NCI-H524 (cell line): ENCODE measurements at regions not wholly inside any gene's neighbourhood (a gene's known extent, or its start where the extent isn't known, plus 50 kb on each side); places are given as distances from the start of the nearest gene placed in this dataset.
A peak's percentile ranks its signal among the peaks of the same experiment; 100 is the strongest.

Experiments
- DNase-seq, 2 experiments: peaks; one replicate each; lab custom pipeline; 2025; lab: John Stamatoyannopoulos, UW

DNA sequence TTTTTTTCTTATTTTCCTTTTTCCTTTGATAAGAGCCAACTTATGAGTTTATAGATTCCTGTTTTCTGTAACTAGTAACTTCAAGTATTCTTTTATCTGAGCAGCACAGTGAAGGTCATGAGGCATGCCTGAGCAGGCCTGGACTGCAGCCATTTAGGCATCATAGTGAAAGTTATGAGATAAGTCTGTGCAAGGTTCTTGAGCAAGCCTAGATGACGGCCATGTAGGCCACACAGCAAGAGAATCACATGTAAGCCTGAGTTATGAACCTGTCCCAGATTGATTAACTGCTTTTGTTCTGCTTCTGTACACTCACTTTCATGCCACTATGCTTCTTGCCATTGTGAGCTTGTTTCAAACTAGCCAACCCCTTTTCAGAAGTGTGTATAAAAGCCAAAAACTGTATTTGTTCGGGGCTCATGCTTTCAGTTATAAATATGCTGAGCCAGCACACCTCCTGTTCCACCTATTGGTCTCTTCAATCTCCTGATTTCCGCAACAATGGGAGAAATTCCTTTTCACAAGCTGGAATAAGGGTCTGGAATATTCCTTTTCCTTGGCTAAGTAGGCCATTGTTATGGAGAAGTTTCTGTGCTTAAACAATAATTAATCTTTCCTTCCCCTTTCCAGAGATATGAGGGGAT lies 745.7 kb downstream of the FAM181B start:
- no peak for DNase-seq

DNA sequence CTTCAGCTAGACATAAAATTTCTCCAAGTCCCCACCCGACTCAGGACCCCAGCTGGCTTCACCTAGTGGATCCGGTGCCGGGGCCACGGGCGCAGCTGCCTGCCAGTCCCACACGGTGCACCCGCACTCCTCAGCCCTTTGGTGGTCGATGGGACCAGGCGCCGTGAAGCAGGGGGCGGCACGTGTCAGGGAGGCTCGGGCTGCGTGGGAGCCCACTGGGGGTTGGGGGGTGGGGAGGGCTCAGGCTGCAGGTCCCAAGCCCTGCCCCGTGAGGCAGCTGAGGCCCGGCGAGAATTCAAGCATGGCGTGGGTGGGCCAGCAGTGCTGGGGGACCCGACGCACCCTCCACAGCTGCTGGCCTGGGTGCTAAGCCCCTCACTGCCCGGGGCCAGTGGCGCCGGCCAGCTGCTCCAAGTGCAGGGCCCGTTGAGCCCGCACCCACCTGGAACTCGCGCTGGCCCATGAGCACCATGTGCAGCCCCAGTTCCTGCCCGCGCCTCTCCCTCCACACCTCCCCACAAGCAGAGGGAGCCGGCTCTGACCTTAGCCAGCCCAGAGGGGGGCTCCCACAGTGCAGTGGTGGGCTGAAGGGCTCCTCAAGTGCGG lies 747.0 kb downstream of the FAM181B start:
- DNase-seq: no peak

DNA sequence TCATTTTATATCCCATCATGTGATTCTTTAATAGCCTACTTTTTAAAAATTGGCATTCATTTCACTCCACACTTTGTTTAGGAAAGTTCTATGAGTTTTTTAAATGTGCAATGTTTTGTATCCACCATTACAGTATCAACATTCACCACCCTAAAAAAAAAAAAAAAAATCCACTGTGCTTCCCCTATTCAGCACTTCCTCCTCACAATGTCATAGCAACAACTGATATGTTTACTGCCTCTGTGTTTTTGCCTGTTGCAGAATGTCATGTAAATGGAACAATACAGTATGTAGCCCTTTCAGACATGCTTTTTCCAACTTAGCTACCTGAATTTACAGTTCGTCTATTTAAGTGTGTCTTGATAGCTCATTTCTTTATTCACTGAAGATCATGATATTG lies 754.2 kb downstream of the FAM181B start:
- no peak for DNase-seq

DNA sequence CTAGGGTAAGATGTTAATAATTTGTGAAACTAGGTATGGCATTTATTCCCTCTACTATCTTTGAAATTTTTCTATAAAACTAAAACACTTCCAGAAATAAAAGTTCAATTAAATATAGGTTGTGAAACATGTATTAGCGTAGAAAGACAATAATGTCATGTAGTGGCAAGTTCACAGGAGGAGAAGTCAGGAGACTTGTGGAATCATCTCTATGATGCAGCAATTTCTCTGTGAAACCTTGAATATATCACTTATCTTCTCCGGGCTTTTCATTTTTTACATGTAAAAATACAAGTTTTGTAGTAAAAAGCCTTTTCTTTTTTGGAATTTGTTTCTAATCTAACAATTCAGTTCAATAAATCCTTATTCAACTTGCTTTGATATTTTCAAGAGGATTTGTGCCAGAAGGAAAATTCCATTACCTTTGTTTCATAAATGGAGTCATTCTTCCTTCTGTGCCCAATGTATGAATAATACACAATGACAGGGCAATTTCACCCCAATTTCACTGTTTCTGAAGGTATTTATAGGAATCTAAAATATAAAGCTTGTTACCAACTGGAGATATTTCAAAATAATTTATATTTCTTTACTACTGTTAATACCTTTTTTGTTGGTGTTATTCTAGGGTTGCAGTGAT lies 758.3 kb downstream of the FAM181B start:
- DNase-seq: no peak

DNA sequence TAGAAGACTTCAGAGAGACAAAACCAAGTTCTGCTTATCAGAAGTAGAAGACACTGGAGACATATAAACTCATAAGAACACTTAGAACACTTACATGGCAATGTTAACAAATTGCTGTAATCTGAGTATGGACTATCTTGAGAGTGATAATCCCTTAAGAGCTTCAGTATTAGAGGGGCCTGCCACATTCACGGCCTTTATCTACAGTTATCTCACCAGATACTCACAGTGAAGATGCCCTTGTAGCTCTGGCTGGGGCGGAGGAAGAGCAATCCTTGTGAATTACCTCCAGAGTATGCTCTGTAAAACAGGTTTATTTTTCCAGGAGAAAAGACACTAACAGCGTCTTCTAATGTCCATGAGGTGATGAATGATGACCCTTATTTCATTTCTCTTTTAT lies 762.8 kb downstream of the FAM181B start:
- peak in 1 of 2 experiments; percentile 66 for DNase-seq

DNA sequence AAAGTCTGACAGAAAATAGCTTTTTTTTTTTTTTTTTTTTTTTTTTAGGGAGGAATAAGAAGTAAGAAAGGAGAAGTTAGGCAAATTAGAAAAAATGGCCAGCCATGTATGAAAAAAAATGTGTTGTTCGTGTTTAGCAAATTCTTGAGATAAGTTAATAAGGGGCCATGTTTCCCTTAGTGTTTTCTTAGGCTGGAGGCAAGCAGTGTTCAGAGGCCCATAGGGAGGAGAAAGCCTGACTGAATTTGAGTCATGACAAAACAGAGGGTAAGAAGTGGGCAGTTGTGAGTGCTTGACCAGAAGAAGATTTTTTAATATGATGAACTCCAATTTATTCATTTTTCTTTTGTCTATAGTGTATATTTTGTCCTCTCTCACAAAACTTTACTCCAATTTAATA lies 766.4 kb downstream of the FAM181B start:
- DNase-seq: no peak

DNA sequence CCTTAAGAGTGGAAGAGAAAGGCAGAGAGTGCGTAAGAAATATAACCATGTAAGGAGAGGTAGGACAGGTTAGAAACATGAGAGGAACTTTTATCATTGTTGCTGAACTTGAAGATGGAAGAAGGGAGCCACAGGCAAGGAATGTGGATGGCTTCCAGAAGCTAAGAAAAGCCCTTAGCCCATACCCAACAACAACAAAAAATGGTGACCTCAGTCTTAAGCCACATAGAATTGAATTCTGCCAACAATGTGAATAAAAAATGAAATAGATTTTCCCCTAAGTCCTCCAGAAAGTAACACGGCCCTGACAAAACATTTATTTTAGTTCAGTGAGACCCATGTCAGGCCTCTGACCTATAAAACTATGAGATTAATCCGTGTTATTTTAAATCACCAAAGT lies 767.3 kb downstream of the FAM181B start:
- no peak for DNase-seq

DNA sequence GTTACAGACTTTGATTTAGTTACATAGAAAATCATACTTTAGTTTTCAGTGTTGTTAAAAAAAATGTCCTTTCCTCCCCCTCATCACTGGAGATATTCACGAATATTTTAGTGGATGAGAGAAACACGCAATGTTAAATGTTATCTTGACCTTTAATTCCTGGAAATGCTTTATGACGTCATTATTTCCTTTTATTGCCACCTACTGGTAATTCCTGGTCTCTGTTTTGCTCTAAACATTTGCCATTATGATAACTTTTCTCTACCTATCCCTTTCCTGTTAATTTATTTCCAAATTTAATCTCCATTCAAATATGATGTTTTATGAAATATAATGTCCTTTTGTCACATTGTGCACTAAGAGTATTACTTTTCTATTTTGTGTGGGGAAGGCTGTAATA lies 770.6 kb downstream of the FAM181B start:
- DNase-seq: no peak

DNA sequence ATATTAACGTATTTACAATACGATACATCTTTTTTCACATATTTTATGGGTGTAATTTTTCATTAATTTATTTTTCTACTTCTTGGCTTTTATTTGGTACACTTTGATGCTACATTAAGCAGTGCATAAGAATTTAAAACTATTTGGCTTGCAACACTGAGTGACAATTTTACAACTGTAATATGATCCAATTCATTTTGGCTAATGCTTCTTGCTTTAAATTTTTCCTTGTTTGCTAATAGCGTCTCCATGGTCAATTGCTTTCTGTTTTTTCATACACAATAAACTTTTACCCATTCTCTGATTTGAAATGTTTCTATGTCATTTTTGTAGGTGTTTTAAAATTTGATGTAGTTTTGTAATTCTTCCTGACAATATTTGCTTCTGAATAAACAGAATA lies 773.2 kb downstream of the FAM181B start:
- DNase-seq: no peak

DNA sequence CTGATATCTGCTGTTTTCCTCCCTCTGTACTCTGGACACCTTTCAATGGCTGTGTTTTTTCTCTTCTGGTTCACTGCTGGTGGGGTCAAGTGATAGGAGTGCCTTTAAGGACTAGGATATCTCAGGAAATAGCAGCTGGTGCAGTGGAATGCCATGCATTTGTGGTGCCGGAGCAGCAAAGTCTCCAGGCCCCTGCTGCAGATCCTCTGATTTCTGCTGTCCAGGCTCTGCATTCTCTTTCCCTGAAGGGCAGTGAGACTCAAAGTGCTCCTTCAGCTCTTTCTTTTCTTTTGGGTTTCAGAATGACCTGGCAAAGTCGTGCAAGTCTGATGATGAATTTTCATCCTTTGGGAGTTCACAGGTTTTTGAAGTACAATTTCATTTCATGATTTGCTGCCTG lies 774.3 kb downstream of the FAM181B start:
- DNase-seq: no peak

DNA sequence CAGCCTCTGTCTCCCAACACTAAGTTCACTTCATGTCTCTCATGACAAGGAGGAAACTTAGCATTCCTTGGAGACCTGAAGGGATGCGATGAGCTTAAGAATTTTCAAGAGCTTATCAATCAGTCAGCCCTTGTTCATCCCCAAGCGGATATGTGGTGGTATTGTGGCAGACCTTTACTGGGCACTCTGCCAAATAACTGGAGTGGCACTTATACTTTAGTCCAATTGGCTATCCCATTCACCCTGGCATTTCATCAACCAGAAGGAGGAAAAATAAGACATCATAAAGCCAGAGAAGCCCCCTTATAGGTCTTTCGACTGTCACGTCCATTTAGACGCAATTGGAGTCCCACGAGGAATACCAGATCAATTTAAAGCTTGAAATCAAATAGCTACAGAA lies 779.4 kb downstream of the FAM181B start:
- peak; percentile 71 to 86 for DNase-seq

DNA sequence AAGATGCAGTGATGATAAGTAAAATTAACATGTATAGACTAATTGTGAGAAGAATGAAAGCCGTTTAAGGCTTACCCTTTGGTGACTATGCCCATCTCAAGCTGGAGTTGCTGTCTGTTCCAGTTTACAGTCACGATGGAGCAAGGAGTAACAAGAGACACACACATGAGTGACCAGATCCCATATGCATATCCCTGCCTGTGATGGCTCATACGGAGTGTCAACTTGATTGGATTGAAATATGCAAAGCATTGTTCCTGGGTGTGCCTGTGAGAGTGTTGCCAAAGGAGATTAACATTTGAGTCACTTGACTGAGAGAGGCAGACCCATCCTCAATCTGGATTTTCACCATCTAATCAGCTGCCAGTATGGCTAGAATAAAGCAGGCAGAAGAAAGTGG lies 786.8 kb downstream of the FAM181B start:
- DNase-seq: peak in 1 of 2 experiments; percentile 22

DNA sequence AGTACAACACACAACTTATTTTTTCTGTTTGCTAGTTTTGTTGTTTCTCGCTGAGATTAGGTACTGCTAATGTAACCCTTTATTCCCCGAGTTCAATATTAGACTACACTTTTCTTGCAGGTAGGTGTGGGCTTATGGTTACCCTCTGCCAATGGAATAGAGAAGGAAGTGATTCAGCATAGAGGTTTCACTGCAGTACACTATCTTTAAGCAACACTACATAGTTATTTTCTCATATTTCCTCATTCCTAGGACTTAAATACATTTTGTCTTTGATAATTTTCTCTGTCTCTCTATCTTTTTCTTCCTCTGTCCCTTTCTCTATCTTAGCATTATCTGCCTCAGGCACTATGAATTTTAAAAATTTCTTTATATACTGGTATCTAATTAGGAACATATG lies 791.0 kb downstream of the FAM181B start:
- DNase-seq: no peak

DNA sequence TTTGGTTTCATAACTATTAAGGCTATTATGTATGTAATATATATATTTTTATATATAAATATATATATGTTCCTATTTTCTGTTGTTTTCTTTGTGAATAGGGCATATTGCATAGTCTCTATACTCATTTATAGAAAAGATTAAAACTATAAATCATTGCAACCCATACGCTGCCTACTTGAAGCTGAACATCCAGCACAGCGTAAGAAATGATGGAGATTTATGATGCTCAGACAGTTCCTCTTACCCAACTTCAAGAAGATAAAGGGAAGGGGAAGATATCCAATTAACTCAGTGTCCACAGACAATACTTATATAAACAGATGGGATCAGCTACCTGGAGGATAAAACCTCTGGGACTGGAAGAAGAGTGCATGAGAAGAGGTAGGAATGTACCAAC lies 791.7 kb downstream of the FAM181B start:
- DNase-seq: no peak

DNA sequence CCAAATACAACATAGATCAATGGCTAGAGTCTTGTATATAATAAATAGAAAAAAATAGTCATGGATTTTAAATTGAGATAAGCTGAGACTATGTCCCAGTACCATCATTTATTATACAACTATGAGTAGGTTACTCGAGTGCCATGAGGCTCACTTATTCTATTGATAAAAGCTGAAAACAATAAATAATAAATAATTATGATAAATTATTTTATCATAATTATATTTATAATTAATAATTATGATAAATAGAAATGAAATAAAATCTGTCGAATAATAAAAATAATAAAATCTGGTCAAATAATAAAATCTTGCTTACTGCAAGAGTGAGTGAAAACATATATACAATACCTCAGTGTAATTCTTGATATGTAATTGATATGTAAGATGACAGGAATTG lies 801.4 kb downstream of the FAM181B start:
- DNase-seq: no peak

DNA sequence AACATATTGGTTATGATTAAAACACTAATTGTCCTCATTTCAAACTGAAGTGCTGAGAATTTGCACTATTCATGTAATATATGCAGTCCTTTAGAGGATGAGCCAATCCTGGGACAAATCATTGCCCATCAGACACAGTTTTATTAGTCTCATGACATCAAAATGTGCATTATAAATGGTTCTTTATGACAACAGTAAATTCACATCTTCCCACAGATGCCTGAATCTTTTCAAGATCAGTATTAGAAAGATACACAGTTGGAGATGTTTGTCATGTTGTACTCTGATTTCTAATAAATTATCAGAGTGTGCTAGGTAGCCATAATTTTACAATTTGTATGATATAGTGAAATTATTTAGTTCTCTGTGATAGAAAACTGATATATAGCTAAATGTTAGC lies 813.5 kb downstream of the FAM181B start:
- DNase-seq: no peak

DNA sequence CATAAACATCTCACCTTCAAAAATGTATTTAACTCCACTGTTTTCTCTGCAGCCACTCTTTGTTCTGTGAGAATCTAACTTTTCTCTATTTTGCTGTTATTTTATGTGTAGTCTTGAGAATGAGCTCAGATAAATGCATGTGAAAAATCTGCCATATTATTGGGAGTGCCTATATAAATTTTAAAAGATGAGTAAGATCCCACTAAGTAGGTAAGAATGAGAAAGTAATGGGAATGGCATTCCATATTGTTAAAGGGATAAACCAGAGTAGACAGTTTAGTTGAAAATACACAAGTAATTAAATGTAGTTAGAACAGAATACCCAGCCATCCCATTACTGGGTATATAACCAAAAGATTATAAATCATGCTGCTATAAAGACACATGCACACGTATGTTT lies 817.2 kb downstream of the FAM181B start:
- DNase-seq: no peak

DNA sequence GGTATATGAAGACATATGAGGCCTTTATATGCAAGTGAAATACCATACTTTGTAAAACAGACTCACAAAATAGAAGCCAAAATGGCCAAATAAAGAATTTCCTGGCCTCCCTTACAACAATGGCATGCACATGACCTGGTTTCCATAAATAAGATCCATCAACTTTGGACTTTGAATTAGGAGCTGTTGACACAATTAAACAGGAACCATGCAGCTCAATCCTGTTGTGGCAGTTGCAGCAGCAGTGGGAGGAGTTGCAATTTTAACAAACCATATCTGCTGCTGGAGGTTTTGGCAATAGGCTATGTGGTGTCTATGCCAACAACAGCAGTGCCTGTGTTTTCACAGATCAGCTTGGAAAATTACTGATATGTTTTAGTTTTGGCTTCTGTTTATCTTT lies 818.6 kb downstream of the FAM181B start:
- no peak for DNase-seq

DNA sequence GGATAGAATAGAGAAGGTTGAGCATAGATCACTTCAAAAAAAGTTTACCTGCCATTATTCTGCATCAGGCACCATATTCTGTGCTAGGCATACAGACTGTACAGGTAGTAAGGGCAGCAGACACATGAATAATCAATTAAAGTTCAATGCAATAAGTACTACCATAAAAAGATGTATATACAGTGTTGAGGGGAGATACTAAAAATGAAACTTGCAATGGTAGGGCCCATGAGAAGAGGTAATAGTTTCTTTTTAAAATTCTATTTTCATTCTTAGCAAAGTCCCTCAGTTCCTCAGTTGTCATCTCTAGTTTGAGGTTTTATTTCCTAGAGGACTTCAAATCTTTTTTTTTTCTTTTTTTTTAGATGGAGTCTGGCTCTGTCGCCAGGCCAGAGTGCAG lies 819.9 kb downstream of the FAM181B start:
- DNase-seq: no peak

DNA sequence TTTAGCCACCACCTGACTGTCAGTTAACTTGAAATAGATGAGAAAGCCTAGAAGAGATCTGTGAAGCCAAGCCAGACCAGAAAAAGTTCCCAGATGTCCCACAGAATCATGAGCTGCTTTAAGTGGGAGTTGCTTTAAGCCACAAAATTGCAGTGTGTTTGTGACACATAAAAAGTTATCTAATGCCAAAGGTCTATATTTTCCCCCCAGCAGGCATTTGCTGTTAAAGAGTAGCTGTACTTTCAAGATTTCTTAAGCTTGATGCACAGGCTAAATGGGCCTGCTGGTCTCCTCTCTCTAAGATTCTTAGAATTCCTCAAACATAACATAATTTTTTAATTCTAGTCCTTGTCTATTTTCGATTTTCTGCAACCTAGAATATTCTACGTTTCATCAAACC lies 825.7 kb downstream of the FAM181B start:
- DNase-seq: no peak

DNA sequence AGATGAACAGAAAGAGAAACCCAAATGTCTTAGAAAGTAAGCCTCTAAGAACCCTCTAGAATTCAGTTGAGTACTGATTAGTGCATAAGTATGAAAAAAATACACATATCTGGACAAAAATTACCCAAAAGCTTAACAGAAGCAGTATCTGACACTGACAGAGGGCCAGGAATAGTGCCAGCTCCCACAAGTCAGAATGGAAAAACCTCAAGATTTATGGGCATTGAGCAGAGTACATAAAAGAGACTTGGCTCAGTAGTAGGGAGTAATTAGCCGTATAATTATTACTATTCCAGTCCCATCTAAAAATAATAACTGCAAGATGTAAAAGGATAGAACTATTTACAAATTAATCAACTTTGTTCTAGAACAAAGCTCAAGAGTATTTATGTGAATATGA lies 834.5 kb downstream of the FAM181B start:
- DNase-seq: no peak

DNA sequence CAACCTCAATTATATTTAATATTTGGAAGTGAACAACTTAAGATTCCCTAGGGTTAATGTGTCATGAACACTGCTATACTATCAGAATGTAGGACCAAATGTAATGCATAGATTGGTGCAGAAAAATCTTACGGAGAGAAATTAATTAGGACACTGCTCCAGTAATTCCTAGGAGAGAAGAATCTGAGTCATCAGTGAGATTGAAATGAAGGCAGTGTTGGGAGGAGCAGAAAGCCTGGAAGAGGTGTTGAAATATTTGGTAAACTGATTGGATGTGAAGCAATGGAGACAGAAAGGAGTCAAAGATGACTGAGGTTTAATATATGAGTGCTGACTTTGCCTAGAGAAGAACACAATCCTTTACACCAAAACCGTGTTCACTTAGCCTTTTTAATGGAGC lies 836.0 kb downstream of the FAM181B start:
- DNase-seq: no peak

DNA sequence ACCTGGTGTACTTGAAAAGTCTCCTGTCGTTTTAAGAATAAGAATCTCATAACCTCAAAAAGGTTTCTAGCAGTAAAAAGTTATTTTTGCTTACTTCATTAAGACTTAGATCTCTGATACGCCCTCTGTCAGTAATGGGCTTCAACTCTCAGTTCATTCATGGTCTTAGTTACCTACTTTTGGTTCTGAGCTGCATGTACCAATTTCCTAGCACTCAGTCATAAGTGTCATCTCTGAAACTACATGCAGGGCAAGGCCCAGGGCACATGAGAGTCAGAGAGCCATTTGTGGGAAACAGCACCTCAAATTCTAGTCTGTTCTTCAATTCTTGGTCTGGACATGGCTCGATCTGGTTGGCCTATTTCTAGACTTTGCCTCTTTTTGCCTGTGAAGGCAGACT lies 838.4 kb downstream of the FAM181B start:
- no peak for DNase-seq
